ENCODE measurements at regions not wholly inside any gene's neighbourhood (a gene's known extent, or its start where the extent isn't known, plus 50 kb on each side); places are given as distances from the start of the nearest gene placed in this dataset.

GRCh38 chr4:19880206-19880605 is 371.5 kb upstream of the SLIT2 start:
- H3K14ac ChIP-seq (ENCODE audit: insufficient read depth, low read length), result no peak overlapping the region
- H3K56ac ChIP-seq (ENCODE audit: insufficient read length, low read depth, low read length), result no peak overlapping the region
- no peak overlapping the region for H3K27ac ChIP-seq (ENCODE audit: insufficient read length, low read depth, low read length)
- Mint-ChIP-seq H3K9me3 (no peaks in the 10 kb centered on the region; a peak in 1 of 5 replicates), H3K27me3 (ENCODE audit: low read depth) (no peaks in the 10 kb centered on the region; the same call in 1 of the 2 replicates), H3K36me3 (ENCODE audit: insufficient read depth in 1 of 3, low read depth in 3 of 3) (no peaks in the 10 kb centered on the region), H3K4me3 (no peak overlapping the region), H3K4me1 (0 out of 4 replicates have a peak, but pooled peaks cover 0 to 5% of the 10 kb centered on the region in 2 experiments), H3K27ac (no peak overlapping the region; a peak in 1 of 7 replicates)
- H3K27me3 ChIP-seq (ENCODE audit: insufficient read depth, low read length), result no peaks in the 10 kb centered on the region
- H3K4me2 ChIP-seq (ENCODE audit: insufficient read depth, insufficient read length, low read length), result no peak overlapping the region
- no peak overlapping the region for H2AFZ ChIP-seq (ENCODE audit: low read length)
- no peaks in the 10 kb centered on the region for H3K23me2 ChIP-seq (ENCODE audit: insufficient read length, low read depth, low read length, poor library complexity, severe bottlenecking)
- WGBS (ENCODE audit: extremely low coverage, insufficient read length, low lambda C conversion rate), result no CpG with 5 or more reads among the region's 5 CpGs
- H2BK20ac ChIP-seq (ENCODE audit: low read depth, low read length, poor library complexity, severe bottlenecking), result no peak overlapping the region
- H2BK120ac ChIP-seq (ENCODE audit: low read depth, low read length, poor library complexity, severe bottlenecking), result no peak overlapping the region
- H2BK15ac ChIP-seq (ENCODE audit: low read depth, low read length), result no peak overlapping the region
- no peak overlapping the region for H2BK5ac ChIP-seq (ENCODE audit: insufficient read length, low read length)
- H4K91ac ChIP-seq (ENCODE audit: insufficient read length, low read depth, low read length), result no peak overlapping the region
- no peaks in the 10 kb centered on the region for H4K20me1 ChIP-seq (ENCODE audit: control insufficient read depth, insufficient read depth, insufficient read length)
- H3K18ac ChIP-seq (ENCODE audit: insufficient read length, low read depth, low read length), result no peak overlapping the region
- H3K4me1 ChIP-seq (ENCODE audit: insufficient read depth, low read length), result no peaks in the 10 kb centered on the region
- no peak overlapping the region for H3K4ac ChIP-seq (ENCODE audit: low read depth, low read length)
- no peak overlapping the region for H2BK12ac ChIP-seq (ENCODE audit: insufficient read length, low read depth, low read length)
- no peaks in the 10 kb centered on the region for H3K79me2 ChIP-seq (ENCODE audit: insufficient read depth, low read length)
- DNase-seq, result no peak
- no peak overlapping the region for H3K9ac ChIP-seq (ENCODE audit: extremely low read depth, insufficient read length, low read length)
- H3K23ac ChIP-seq (ENCODE audit: insufficient read length, low read depth, low read length), result no peak overlapping the region
- H3K79me1 ChIP-seq (ENCODE audit: insufficient read depth, low read depth, low read length, poor library complexity, severe bottlenecking), result no peaks in the 10 kb centered on the region
- H4K5ac ChIP-seq (ENCODE audit: insufficient read length, low read depth, low read length), result no peak overlapping the region
- no peak overlapping the region for H4K8ac ChIP-seq (replicated peaks; ENCODE audit: insufficient read length, low read depth, low read length)
- no peak overlapping the region for H3T11ph ChIP-seq (ENCODE audit: low read length)
- H3K9me3 ChIP-seq (ENCODE audit: control insufficient read depth, low read depth, low read length), result no peaks in the 10 kb centered on the region
- H2AK5ac ChIP-seq (ENCODE audit: insufficient read length, low read length), result no peak overlapping the region
- no peak for TF ChIP-seq CTCF (conservative IDR thresholded peaks at IDR 0.05)
